ENCODE measurements at regions not wholly inside any gene's neighbourhood (a gene's known extent, or its start where the extent isn't known, plus 50 kb on each side); places are given as distances from the start of the nearest gene placed in this dataset.
A peak's percentile ranks its signal among the peaks of the same experiment; 100 is the strongest.

DNA sequence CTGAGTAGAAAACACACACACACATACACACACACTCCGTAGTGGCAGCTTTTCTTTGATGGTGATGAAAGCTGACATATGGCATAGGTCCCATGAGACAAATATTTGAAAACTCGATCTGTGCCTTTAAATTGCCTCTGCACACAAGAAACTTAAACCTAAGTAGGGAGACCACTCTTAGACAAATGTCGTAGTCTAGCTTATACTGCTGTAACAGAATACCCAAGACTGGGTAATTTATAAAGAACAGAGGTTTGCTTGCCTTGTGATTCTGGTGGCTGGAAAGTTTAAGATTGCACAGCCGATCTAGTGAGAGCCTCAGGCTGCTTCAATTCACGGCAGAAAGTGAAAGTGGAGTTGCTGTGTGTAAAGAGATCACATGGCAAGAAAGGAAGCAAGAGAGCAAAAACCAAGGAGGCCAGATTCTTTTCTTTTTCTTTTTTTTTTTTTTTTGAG lies 489.4 kb upstream of the SORCS1 start:
- Mint-ChIP-seq H3K27ac (no peak overlapping the region), H3K36me3 (ENCODE audit: insufficient read depth in 1 of 3, low read depth in 3 of 3) (no peaks in the 10 kb centered on the region), H3K9me3 (no peaks in the 10 kb centered on the region), H3K4me1 (peaks cover 3% of the 10 kb centered on the region in 2 experiments; a peak in 2 of 4 replicates), H3K27me3 (ENCODE audit: low read depth) (no peaks in the 10 kb centered on the region), H3K4me3 (no peak overlapping the region)
- Histone ChIP-seq H3K23me2 (ENCODE audit: insufficient read length, low read depth, low read length, poor library complexity, severe bottlenecking) (no peaks in the 10 kb centered on the region), H4K5ac (ENCODE audit: insufficient read length, low read depth, low read length) (no peak overlapping the region), H3K79me2 (ENCODE audit: insufficient read depth, low read length) (no peaks in the 10 kb centered on the region), H3K14ac (ENCODE audit: insufficient read depth, low read length) (no peak overlapping the region), H3K27ac (ENCODE audit: insufficient read length, low read depth, low read length) (no peak overlapping the region), H3K23ac (ENCODE audit: insufficient read length, low read depth, low read length) (no peak overlapping the region), H3K9me3 (ENCODE audit: control insufficient read depth, low read depth, low read length) (no peaks in the 10 kb centered on the region), H2BK12ac (ENCODE audit: insufficient read length, low read depth, low read length) (no peak overlapping the region), H4K91ac (ENCODE audit: insufficient read length, low read depth, low read length) (no peak overlapping the region), H4K8ac (replicated peaks; ENCODE audit: insufficient read length, low read depth, low read length) (no peak overlapping the region), H2AK5ac (ENCODE audit: insufficient read length, low read length) (no peak overlapping the region), H3K56ac (ENCODE audit: insufficient read length, low read depth, low read length) (no peak overlapping the region), H2BK120ac (ENCODE audit: low read depth, low read length, poor library complexity, severe bottlenecking) (no peak overlapping the region), H4K20me1 (ENCODE audit: control insufficient read depth, insufficient read depth, insufficient read length) (no peaks in the 10 kb centered on the region), H3T11ph (ENCODE audit: low read length) (no peak overlapping the region), H2BK20ac (ENCODE audit: low read depth, low read length, poor library complexity, severe bottlenecking) (no peak overlapping the region), H3K18ac (ENCODE audit: insufficient read length, low read depth, low read length) (no peak overlapping the region), H3K4ac (ENCODE audit: low read depth, low read length) (no peak overlapping the region), H2BK15ac (ENCODE audit: low read depth, low read length) (no peak overlapping the region), H2BK5ac (ENCODE audit: insufficient read length, low read length) (no peak overlapping the region), H2AFZ (ENCODE audit: low read length) (peak overlapping the region; percentile 14), H3K27me3 (ENCODE audit: insufficient read depth, low read length) (no peaks in the 10 kb centered on the region), H3K9ac (ENCODE audit: extremely low read depth, insufficient read length, low read length) (no peak overlapping the region), H3K4me2 (ENCODE audit: insufficient read depth, insufficient read length, low read length) (no peak overlapping the region), H3K4me1 (ENCODE audit: insufficient read depth, low read length) (no peaks in the 10 kb centered on the region; the same call in 1 of the 2 replicates), H3K79me1 (ENCODE audit: insufficient read depth, low read depth, low read length, poor library complexity, severe bottlenecking) (no peaks in the 10 kb centered on the region)
- DNase-seq: no peak
- TF ChIP-seq, protein P1, sequence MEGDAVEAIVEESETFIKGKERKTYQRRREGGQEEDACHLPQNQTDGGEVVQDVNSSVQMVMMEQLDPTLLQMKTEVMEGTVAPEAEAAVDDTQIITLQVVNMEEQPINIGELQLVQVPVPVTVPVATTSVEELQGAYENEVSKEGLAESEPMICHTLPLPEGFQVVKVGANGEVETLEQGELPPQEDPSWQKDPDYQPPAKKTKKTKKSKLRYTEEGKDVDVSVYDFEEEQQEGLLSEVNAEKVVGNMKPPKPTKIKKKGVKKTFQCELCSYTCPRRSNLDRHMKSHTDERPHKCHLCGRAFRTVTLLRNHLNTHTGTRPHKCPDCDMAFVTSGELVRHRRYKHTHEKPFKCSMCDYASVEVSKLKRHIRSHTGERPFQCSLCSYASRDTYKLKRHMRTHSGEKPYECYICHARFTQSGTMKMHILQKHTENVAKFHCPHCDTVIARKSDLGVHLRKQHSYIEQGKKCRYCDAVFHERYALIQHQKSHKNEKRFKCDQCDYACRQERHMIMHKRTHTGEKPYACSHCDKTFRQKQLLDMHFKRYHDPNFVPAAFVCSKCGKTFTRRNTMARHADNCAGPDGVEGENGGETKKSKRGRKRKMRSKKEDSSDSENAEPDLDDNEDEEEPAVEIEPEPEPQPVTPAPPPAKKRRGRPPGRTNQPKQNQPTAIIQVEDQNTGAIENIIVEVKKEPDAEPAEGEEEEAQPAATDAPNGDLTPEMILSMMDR (conservative IDR thresholded peaks at IDR 0.05): no peak
- no CpG with 5 or more reads among the region's 5 CpGs for WGBS (ENCODE audit: extremely low coverage, insufficient read length, low lambda C conversion rate)

Data from H9 (cell line).